Left ventricle myocardium inferior (tissue), 1 donor: ENCODE measurements at regions not wholly inside any gene's neighbourhood (a gene's known extent, or its start where the extent isn't known, plus 50 kb on each side); places are given as distances from the start of the nearest gene placed in this dataset.

Source experiments
- DNase-seq: peaks from one replicate; pipeline ENCODE4 v3.0.0-alpha.2; 2020
- H3K27ac ChIP-seq: fragments of 200-600 bp; replicated peaks from 2 replicates; pipeline ENCODE4 v1.8.0; 2021
- H3K27me3 ChIP-seq: fragments of 200-600 bp; 2 replicates; pipeline ENCODE4 v1.8.0; 2021; ENCODE audit warnings: low read depth
- H3K36me3 ChIP-seq: fragments of 200-600 bp; 2 replicates; pipeline ENCODE4 v1.8.0; 2021
- H3K4me1 ChIP-seq: fragments of 200-600 bp; 2 replicates; pipeline ENCODE4 v1.8.0; 2021
- H3K4me3 ChIP-seq: fragments of 200-600 bp; 2 replicates; pipeline ENCODE4 v1.8.0; 2021; ENCODE audit warnings: mild to moderate bottlenecking, moderate library complexity
- H3K9me3 ChIP-seq: fragments of 200-600 bp; replicated peaks from 2 replicates; pipeline ENCODE4 v1.8.0; 2021
- intact Hi-C: fragments of 100-400 bp; cut with micrococcal nuclease; formaldehyde crosslinking; loops from one replicate; pipeline ENCODE4 v1.11.0; 2022
- TF ChIP-seq, protein P1 (sequence below): fragments of 200-600 bp; IDR thresholded peaks from 2 replicates; pipeline ENCODE4 v1.8.0; 2021; ENCODE audit warnings: antibody characterized with exemption, mild to moderate bottlenecking, borderline replicate concordance
- donor health status: DM: no; HTN: yes; CAD: no; lungs with severe emphysema.

GRCh38 chr13:61670384-61671161, 254.9 kb upstream of the PCDH20 start:
- Histone ChIP-seq H3K9me3 (no peaks in the 10 kb centered on the region), H3K36me3 (no peaks in the 10 kb centered on the region), H3K27me3 (no peaks in the 10 kb centered on the region), H3K4me1 (no peaks in the 10 kb centered on the region), H3K4me3 (no peak overlapping the region), H3K27ac (no peak overlapping the region)
- DNase-seq: no peak
- TF ChIP-seq, protein P1, sequence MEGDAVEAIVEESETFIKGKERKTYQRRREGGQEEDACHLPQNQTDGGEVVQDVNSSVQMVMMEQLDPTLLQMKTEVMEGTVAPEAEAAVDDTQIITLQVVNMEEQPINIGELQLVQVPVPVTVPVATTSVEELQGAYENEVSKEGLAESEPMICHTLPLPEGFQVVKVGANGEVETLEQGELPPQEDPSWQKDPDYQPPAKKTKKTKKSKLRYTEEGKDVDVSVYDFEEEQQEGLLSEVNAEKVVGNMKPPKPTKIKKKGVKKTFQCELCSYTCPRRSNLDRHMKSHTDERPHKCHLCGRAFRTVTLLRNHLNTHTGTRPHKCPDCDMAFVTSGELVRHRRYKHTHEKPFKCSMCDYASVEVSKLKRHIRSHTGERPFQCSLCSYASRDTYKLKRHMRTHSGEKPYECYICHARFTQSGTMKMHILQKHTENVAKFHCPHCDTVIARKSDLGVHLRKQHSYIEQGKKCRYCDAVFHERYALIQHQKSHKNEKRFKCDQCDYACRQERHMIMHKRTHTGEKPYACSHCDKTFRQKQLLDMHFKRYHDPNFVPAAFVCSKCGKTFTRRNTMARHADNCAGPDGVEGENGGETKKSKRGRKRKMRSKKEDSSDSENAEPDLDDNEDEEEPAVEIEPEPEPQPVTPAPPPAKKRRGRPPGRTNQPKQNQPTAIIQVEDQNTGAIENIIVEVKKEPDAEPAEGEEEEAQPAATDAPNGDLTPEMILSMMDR: no peak
- intact Hi-C loops: no loop called here

DNA sequence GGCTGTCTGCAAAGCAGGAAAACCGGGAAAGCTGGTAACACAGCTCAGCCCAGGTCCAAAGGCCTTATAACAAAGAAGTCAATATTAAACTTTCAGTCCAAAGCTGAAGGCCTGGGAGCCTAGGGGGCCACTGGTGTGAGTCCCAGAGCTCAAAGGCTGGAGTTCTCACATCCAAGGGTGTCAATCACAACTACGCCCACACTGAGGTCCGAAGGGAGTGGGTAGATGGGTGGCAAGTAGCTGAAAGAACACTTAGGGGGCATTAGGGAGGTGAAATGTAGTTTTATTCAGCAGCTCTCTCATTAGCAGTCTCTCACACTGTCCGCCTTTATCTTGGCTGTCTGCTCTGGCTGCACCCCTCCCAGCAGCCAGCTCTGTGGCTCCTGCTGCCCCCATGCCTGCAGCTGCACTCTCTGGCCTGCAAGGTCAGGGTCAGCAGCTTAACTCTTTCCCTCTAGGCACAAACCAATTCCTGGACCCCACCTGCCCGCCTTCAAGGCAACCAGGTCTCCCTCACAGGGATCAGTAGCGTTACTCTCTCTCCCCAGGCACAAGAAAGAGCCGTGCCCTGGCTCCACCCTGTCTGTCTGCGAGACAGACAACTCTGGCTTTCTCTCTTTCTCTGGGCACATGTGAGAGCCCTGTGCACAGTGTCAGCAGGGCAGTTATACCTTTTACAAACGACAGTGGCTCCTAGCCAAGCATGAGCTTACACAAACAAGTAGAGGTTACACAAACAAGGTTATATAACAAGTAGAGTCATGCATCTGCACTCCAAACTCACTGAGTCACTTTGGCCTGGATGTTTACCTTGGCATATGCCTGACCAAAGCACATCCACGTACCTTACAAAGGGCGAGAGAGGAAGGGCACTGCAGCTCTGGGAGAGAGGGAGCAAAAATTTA, 249.4 kb upstream of the PCDH20 start:
- DNase-seq: no peak
- Histone ChIP-seq H3K27ac (no peak overlapping the region), H3K36me3 (no peaks in the 10 kb centered on the region), H3K4me3 (no peak overlapping the region), H3K27me3 (no peaks in the 10 kb centered on the region), H3K4me1 (no peaks in the 10 kb centered on the region), H3K9me3 (no peaks in the 10 kb centered on the region)
- intact Hi-C loops: no loop called here
- TF ChIP-seq, protein P1: no peak

DNA sequence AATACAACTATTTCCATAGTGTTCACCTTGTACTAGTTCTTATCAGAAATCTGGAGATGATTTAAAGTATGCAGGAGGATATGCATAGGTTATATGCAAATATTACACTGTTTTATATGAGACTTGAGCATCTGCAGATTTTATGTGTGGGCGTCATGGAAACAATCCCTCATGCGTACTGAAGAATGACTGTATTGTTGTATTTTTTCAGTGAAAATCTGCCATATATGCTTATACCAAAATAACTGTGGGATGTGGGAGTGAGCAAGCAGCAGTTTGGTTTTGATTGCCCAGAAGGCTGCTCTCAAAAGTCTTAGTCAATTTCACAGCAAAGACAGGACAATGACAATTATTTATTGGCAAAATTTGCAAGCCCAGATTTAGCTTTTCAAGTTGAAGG, 238.8 kb upstream of the PCDH20 start:
- H3K27ac ChIP-seq: no peak overlapping the region
- intact Hi-C loops: no loop called here
- no peaks in the 10 kb centered on the region for H3K4me1 ChIP-seq
- peaks cover 10% of the 10 kb centered on the region for H3K9me3 ChIP-seq
- TF ChIP-seq, protein P1: no peak
- DNase-seq: no peak
- H3K27me3 ChIP-seq: no peaks in the 10 kb centered on the region
- no peak overlapping the region for H3K4me3 ChIP-seq
- no peaks in the 10 kb centered on the region for H3K36me3 ChIP-seq

- no peak overlapping the region for H3K27ac ChIP-seq
- intact Hi-C loops: no loop called here
- H3K27me3 ChIP-seq: no peaks in the 10 kb centered on the region
- H3K36me3 ChIP-seq: no peaks in the 10 kb centered on the region
- no peaks in the 10 kb centered on the region for H3K4me1 ChIP-seq
- TF ChIP-seq, protein P1: no peak
- DNase-seq: no peak
- H3K9me3 ChIP-seq: no peaks in the 10 kb centered on the region
- H3K4me3 ChIP-seq: no peak overlapping the region
Observed at GRCh38 chr13:61648547-61648946, 232.9 kb upstream of the PCDH20 start.

- Histone ChIP-seq H3K36me3 (no peaks in the 10 kb centered on the region), H3K9me3 (no peaks in the 10 kb centered on the region), H3K4me1 (no peaks in the 10 kb centered on the region), H3K27me3 (no peaks in the 10 kb centered on the region), H3K4me3 (no peak overlapping the region), H3K27ac (no peak overlapping the region)
- intact Hi-C loops: no loop called here
- no peak for DNase-seq
- TF ChIP-seq, protein P1: no peak
Observed at GRCh38 chr13:61612192-61612591, 196.5 kb upstream of the PCDH20 start.
